Astrocyte (in vitro differentiated cells and primary cell): ENCODE measurements at regions not wholly inside any gene's neighbourhood (a gene's known extent, or its start where the extent isn't known, plus 50 kb on each side); places are given as distances from the start of the nearest gene placed in this dataset.

Experiments used
- EZH2 ChIP-seq: IDR thresholded peaks from 2 replicates; pipeline ENCODE4 v1.6.1; 2012; ENCODE audit warnings: mild to moderate bottlenecking, low read length, inconsistent platforms; ENCODE audit not compliant: insufficient read depth
- TF ChIP-seq, protein P1 (sequence below): IDR thresholded peaks from 2 replicates; pipeline ENCODE4 v1.5.1; 2011; ENCODE audit warnings: low read depth, mild to moderate bottlenecking, inconsistent platforms, low read length, moderate library complexity; ENCODE audit not compliant: insufficient read depth

DNA sequence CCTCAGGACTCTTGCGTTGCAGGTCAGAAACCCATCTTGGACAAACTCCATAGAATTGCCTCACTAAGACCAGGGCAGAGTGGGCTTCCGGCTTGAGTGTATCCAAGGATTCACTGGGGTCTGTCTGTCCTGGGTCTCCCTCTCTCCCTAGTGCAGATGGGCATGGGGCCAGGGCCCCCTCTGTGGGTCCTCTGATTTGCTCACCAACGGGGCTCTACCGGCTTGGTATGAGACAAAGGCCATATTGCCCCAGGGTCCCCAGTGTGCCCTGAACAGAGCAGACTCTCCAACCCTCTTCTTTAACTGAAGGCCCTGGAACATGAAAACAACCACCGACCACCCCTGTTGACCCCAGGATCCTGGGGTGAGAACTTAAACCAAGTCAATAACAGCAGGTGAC lies 68.2 kb upstream of the CHST15 start:
- TF ChIP-seq, protein P1, sequence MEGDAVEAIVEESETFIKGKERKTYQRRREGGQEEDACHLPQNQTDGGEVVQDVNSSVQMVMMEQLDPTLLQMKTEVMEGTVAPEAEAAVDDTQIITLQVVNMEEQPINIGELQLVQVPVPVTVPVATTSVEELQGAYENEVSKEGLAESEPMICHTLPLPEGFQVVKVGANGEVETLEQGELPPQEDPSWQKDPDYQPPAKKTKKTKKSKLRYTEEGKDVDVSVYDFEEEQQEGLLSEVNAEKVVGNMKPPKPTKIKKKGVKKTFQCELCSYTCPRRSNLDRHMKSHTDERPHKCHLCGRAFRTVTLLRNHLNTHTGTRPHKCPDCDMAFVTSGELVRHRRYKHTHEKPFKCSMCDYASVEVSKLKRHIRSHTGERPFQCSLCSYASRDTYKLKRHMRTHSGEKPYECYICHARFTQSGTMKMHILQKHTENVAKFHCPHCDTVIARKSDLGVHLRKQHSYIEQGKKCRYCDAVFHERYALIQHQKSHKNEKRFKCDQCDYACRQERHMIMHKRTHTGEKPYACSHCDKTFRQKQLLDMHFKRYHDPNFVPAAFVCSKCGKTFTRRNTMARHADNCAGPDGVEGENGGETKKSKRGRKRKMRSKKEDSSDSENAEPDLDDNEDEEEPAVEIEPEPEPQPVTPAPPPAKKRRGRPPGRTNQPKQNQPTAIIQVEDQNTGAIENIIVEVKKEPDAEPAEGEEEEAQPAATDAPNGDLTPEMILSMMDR: no peak
- TF ChIP-seq EZH2: no peak
